PC-9 (cell line): ENCODE measurements at regions not wholly inside any gene's neighbourhood (a gene's known extent, or its start where the extent isn't known, plus 50 kb on each side); places are given as distances from the start of the nearest gene placed in this dataset.

Source experiments
- EZH2 ChIP-seq: fragments of 200-600 bp; sonication (generic); IDR thresholded peaks from 2 replicates; pipeline ENCODE4 v1.8.0; 2017; ENCODE audit warnings: antibody characterized with exemption, low read depth
- TF ChIP-seq, protein P1 (sequence below): fragments of 200-600 bp; sonication (generic); conservative IDR thresholded peaks from 2 replicates; pipeline ENCODE4 v1.6.1; 2017; ENCODE audit warnings: mixed run types, antibody characterized with exemption, mild to moderate bottlenecking, moderate library complexity

DNA sequence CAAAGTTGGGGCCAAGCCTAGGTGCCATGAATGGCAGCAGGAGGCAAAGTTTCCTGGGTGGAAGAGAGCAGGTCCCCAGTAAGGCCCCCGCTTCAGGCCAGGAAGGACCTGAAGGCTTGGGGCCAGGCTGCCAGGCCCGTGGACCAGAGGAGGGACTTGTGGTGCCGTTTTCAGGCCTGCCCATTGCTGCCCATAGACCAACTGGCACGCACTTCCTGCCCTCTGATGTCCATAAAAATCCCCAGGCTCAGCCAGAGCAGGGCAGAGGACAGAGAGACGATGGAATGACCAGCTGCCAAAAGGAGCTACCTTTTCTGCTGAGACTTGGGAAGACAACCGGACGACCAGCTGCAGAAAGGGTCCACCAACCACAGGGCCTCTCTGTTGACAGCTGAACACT, 1205.5 kb downstream of the ARAP2 start:
- TF ChIP-seq, protein P1, sequence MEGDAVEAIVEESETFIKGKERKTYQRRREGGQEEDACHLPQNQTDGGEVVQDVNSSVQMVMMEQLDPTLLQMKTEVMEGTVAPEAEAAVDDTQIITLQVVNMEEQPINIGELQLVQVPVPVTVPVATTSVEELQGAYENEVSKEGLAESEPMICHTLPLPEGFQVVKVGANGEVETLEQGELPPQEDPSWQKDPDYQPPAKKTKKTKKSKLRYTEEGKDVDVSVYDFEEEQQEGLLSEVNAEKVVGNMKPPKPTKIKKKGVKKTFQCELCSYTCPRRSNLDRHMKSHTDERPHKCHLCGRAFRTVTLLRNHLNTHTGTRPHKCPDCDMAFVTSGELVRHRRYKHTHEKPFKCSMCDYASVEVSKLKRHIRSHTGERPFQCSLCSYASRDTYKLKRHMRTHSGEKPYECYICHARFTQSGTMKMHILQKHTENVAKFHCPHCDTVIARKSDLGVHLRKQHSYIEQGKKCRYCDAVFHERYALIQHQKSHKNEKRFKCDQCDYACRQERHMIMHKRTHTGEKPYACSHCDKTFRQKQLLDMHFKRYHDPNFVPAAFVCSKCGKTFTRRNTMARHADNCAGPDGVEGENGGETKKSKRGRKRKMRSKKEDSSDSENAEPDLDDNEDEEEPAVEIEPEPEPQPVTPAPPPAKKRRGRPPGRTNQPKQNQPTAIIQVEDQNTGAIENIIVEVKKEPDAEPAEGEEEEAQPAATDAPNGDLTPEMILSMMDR, result no peak
- no peak for TF ChIP-seq EZH2
